CD4-positive, alpha-beta T cell treated with Interleukin-4 for 1 hour (primary cell): ENCODE measurements at regions not wholly inside any gene's neighbourhood (a gene's known extent, or its start where the extent isn't known, plus 50 kb on each side); places are given as distances from the start of the nearest gene placed in this dataset.

Experiments used
- DNase-seq, 2 donors: peaks; one replicate each; pipeline ENCODE4 v3.0.0-alpha.2; 2020 to 2022

- no peak for DNase-seq
These were observed 168.1 kb upstream of the FGGY start for GRCh38 chr1:59128784-59129227.

- DNase-seq = no peak
These were observed 164.6 kb upstream of the FGGY start for GRCh38 chr1:59132295-59132694.

- no peak for DNase-seq
These were observed 162.9 kb upstream of the FGGY start for GRCh38 chr1:59133997-59134396.

- DNase-seq = no peak
These were observed 161.1 kb upstream of the FGGY start for GRCh38 chr1:59135761-59136255.

GRCh38 chr1:59136541-59137275 is 160.2 kb upstream of the FGGY start:
- no peak for DNase-seq

GRCh38 chr1:59137276-59137615 is 159.6 kb upstream of the FGGY start:
- no peak for DNase-seq

GRCh38 chr1:59137968-59138367 is 158.9 kb upstream of the FGGY start:
- DNase-seq = no peak

GRCh38 chr1:59138402-59138801 is 158.5 kb upstream of the FGGY start:
- DNase-seq = no peak

- DNase-seq = no peak
These were observed 157.5 kb upstream of the FGGY start for GRCh38 chr1:59139396-59139795.

- no peak for DNase-seq
These were observed 155.5 kb upstream of the FGGY start for GRCh38 chr1:59141267-59141863.

- DNase-seq = no peak
These were observed 154.4 kb upstream of the FGGY start for GRCh38 chr1:59142311-59143132.

- peak in 1 of 2 donors; percentile 32 for DNase-seq
These were observed 153.8 kb upstream of the FGGY start for GRCh38 chr1:59143133-59143487.

- DNase-seq = no peak
These were observed 153.1 kb upstream of the FGGY start for GRCh38 chr1:59143811-59144210.

GRCh38 chr1:59144959-59145358 is 151.9 kb upstream of the FGGY start:
- no peak for DNase-seq

GRCh38 chr1:59146056-59146455 is 150.8 kb upstream of the FGGY start:
- peak in 1 of 2 donors; percentile 7 for DNase-seq

GRCh38 chr1:59146651-59147358 is 150.1 kb upstream of the FGGY start:
- peak; percentile 54 to 55 for DNase-seq

- DNase-seq = no peak
These were observed 147.5 kb upstream of the FGGY start for GRCh38 chr1:59149435-59149834.

- no peak for DNase-seq
These were observed 146.1 kb upstream of the FGGY start for GRCh38 chr1:59150577-59151386.

- DNase-seq = no peak
These were observed 145.5 kb upstream of the FGGY start for GRCh38 chr1:59151387-59151761.

- no peak for DNase-seq
These were observed 145.0 kb upstream of the FGGY start for GRCh38 chr1:59151860-59152259.

- no peak for DNase-seq
These were observed 144.4 kb upstream of the FGGY start for GRCh38 chr1:59152511-59152910.

- no peak for DNase-seq
These were observed 142.5 kb upstream of the FGGY start for GRCh38 chr1:59154401-59154800.
